Spleen (tissue), 11 donors: ENCODE measurements at regions not wholly inside any gene's neighbourhood (a gene's known extent, or its start where the extent isn't known, plus 50 kb on each side); places are given as distances from the start of the nearest gene placed in this dataset.

ENCODE experiments used
- DNase-seq: peaks from one replicate; pipeline ENCODE4 v3.0.0-alpha.2; 2020
- H3K27ac ChIP-seq, 8 donors: fragments of 200-600 bp; sonication (generic) in 7 of 8; 1 replicate in 4 of 8; 2 replicates in 4 of 8; pipeline versions ENCODE4 v1.5.0 to v1.8.0; 2016 to 2021; ENCODE audit warnings: inconsistent platforms in 4 of 8, mild to moderate bottlenecking in 4 of 8, moderate library complexity in 1 of 8
- H3K27me3 ChIP-seq, 7 donors: fragments of 200-600 bp; sonication (generic) in 6 of 7; replicated peaks in 1 of 7; 1 replicate in 4 of 7; 2 replicates in 3 of 7; pipeline versions ENCODE4 v1.5.0 to v1.8.0; 2016 to 2021; ENCODE audit warnings: inconsistent platforms in 3 of 7, mild to moderate bottlenecking in 1 of 7
- H3K36me3 ChIP-seq, 6 donors: fragments of 200-600 bp; sonication (generic) in 5 of 6; 1 replicate in 4 of 6; 2 replicates in 2 of 6; pipeline versions ENCODE4 v1.5.0 to v1.8.0; 2016 to 2021; ENCODE audit warnings: inconsistent platforms in 2 of 6
- H3K4me1 ChIP-seq, 6 donors: fragments of 200-600 bp; sonication (generic) in 5 of 6; 1 replicate in 3 of 6; 2 replicates in 3 of 6; pipeline versions ENCODE4 v1.5.0 to v1.8.0; 2016 to 2021; ENCODE audit warnings: inconsistent platforms in 3 of 6
- H3K4me3 ChIP-seq, 8 donors: fragments of 200-600 bp; sonication (generic) in 7 of 8; 1 replicate in 4 of 8; 2 replicates in 4 of 8; pipeline versions ENCODE4 v1.5.0 to v1.8.0; 2016 to 2021; ENCODE audit warnings: inconsistent platforms in 4 of 8, mild to moderate bottlenecking in 4 of 8, moderate library complexity in 2 of 8
- H3K9me3 ChIP-seq, 8 donors: fragments of 200-600 bp; sonication (generic) in 7 of 8; 1 replicate in 4 of 8; 2 replicates in 4 of 8; pipeline versions ENCODE4 v1.5.0 to v1.8.0; 2016 to 2021; ENCODE audit warnings: inconsistent platforms in 4 of 8
- CTCF ChIP-seq, 11 experiments: fragments of 200-600 bp in 7 of 11; fragments of 450-650 bp in 4 of 11; sonication (generic) in 4 of 11; IDR thresholded peaks in 8 of 11; conservative IDR thresholded peaks in 3 of 11; 1 replicate in 7 of 11; 2 replicates in 4 of 11; pipeline versions ENCODE4 v1.4.0 to v1.8.0; 2016 to 2021; ENCODE audit warnings: antibody characterized with exemption in 11 of 11, inconsistent platforms in 4 of 11, mild to moderate bottlenecking in 1 of 11
- POLR2A ChIP-seq, 3 donors: fragments of 450-650 bp; IDR thresholded peaks; one replicate each; pipeline ENCODE4 v1.5.1; 2017; ENCODE audit warnings: antibody characterized with exemption in 3 of 3, mild to moderate bottlenecking in 1 of 3
- POLR2AphosphoS5 ChIP-seq, 3 donors: sonication (generic); formaldehyde crosslinking; IDR thresholded peaks; one replicate each; pipeline ENCODE4 v1.5.1; 2017; ENCODE audit warnings: antibody characterized with exemption in 3 of 3
- WGBS, 5 donors: extraction: QIAGEN DNeasy Blood & Tissue Kit in 3 of 5; methylation state at CpG; one replicate each; pipeline versions ENCODE4 v1.1.5 to v1.1.7; 2013 to 2018; 5-methylcytosine and 5-hydroxymethylcytosine counted together
- intact Hi-C: fragments of 100-400 bp; cut with DNase I; formaldehyde crosslinking; loops from one replicate; pipeline ENCODE4 v1.15.0; 2023; ENCODE audit warnings: low total_unique reads
- donor health status: healthy with polysubstance abuse.
- donor health status: DM: no; HTN: no; CAD: no; lungs with moderate emphysema.
- donor health status: DM: no; HTN: no; CAD: no.
- donor health status: Bipolar disorder and iron deficiency.
- donor health status: healthy.
- donor health status: DM: no; HTN: no; CAD: no.
- donor health status: DM: yes; HTN: yes; CAD: no.

GRCh38 chr4:120175272-120175671 is 108.6 kb upstream of the MAD2L1 start:
- 69 to 79% (median 74%) methylated on average over 2 of the region's 2 CpGs for WGBS, 5 donors
- TF ChIP-seq CTCF (IDR thresholded peaks at IDR 0.05 in 8 of 11, conservative IDR thresholded peaks at IDR 0.05 in 3 of 11) (no peak), POLR2AphosphoS5 (IDR thresholded peaks at IDR 0.05) (no peak), POLR2A (IDR thresholded peaks at IDR 0.05) (no peak)
- intact Hi-C loops, result no loop called here
- no peak overlapping the region for H3K4me3 ChIP-seq
- H3K27me3 ChIP-seq, result peaks cover 0 to 3% (median 0%) of the 10 kb centered on the region in 7 donors
- peaks cover 0 to 11% (median 0%) of the 10 kb centered on the region in 8 donors for H3K9me3 ChIP-seq
- H3K4me1 ChIP-seq, result no peaks in the 10 kb centered on the region
- DNase-seq, result no peak
- no peak overlapping the region for H3K27ac ChIP-seq
- H3K36me3 ChIP-seq, result no peaks in the 10 kb centered on the region

GRCh38 chr4:120163895-120164294 is 97.2 kb upstream of the MAD2L1 start:
- H3K27me3 ChIP-seq, result no peaks in the 10 kb centered on the region
- intact Hi-C loops, result no loop called here
- no peaks in the 10 kb centered on the region for H3K4me1 ChIP-seq
- no peaks in the 10 kb centered on the region for H3K9me3 ChIP-seq
- no peaks in the 10 kb centered on the region for H3K36me3 ChIP-seq
- H3K27ac ChIP-seq, result no peak overlapping the region
- DNase-seq, result no peak
- TF ChIP-seq CTCF (IDR thresholded peaks at IDR 0.05 in 8 of 11, conservative IDR thresholded peaks at IDR 0.05 in 3 of 11), result no peak
- TF ChIP-seq POLR2A (IDR thresholded peaks at IDR 0.05), result no peak
- no peak for TF ChIP-seq POLR2AphosphoS5 (IDR thresholded peaks at IDR 0.05)
- H3K4me3 ChIP-seq, result no peak overlapping the region
- 80 to 90% (median 87%) methylated on average over 2 of the region's 2 CpGs for WGBS, 5 donors

GRCh38 chr4:120158841-120159463 is 92.3 kb upstream of the MAD2L1 start:
- TF ChIP-seq POLR2A (IDR thresholded peaks at IDR 0.05), result no peak
- no peak for TF ChIP-seq CTCF (IDR thresholded peaks at IDR 0.05 in 8 of 11, conservative IDR thresholded peaks at IDR 0.05 in 3 of 11)
- no peak for TF ChIP-seq POLR2AphosphoS5 (IDR thresholded peaks at IDR 0.05)
- H3K27me3 ChIP-seq, result no peaks in the 10 kb centered on the region
- intact Hi-C loops, result loop anchor here (10.0 kb wide), 1 partner anchor 1096 kb away; no protein-coding TSS in a partner anchor
- no peak overlapping the region for H3K4me3 ChIP-seq
- H3K27ac ChIP-seq, result no peak overlapping the region
- DNase-seq, result no peak
- H3K36me3 ChIP-seq, result no peaks in the 10 kb centered on the region
- 78 to 90% (median 82%) methylated on average over 3 of the region's 3 CpGs for WGBS, 5 donors
- H3K4me1 ChIP-seq, result no peaks in the 10 kb centered on the region
- H3K9me3 ChIP-seq, result no peaks in the 10 kb centered on the region

GRCh38 chr4:120158046-120158445 is 91.4 kb upstream of the MAD2L1 start:
- H3K4me1 ChIP-seq, result no peaks in the 10 kb centered on the region
- H3K9me3 ChIP-seq, result no peaks in the 10 kb centered on the region
- intact Hi-C loops, result loop anchor here (10.0 kb wide), 1 partner anchor 1097 kb away; no protein-coding TSS in a partner anchor
- H3K27ac ChIP-seq, result no peak overlapping the region
- no peaks in the 10 kb centered on the region for H3K36me3 ChIP-seq
- TF ChIP-seq CTCF (IDR thresholded peaks at IDR 0.05 in 8 of 11, conservative IDR thresholded peaks at IDR 0.05 in 3 of 11), result no peak
- no peak for TF ChIP-seq POLR2AphosphoS5 (IDR thresholded peaks at IDR 0.05)
- TF ChIP-seq POLR2A (IDR thresholded peaks at IDR 0.05), result no peak
- DNase-seq, result no peak
- WGBS, 5 donors, result 67 to 78% (median 69%) methylated on average over 2 of the region's 2 CpGs
- no peak overlapping the region for H3K4me3 ChIP-seq
- H3K27me3 ChIP-seq, result no peaks in the 10 kb centered on the region
